ENCODE measurements at regions not wholly inside any gene's neighbourhood (a gene's known extent, or its start where the extent isn't known, plus 50 kb on each side); places are given as distances from the start of the nearest gene placed in this dataset.
"Not testable (repeated sequence)": the region's sequence is repeated elsewhere in the genome, so short reads cannot be mapped to it uniquely, and the experiment has no call there.

DNA sequence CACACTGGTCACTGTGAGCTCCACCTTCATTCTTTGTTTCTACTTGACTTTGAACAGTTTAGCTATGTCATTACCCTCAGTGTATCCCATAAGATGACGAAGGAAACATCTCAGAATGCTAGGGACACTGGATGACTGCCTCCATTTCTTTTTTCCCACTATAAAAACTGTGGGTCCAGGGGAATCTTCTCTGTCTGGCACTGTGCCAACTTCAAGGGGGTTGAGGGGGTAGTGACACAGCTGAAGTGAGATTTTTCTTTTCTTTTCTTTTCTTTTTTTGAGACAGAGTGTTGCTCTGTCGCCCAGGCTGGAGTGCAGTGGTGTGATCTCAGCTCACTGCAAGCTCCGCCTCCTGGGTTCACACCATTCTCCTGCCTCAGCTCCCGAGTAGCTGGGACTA, 302.6 kb upstream of the TARS1 start:
- WGBS (ENCODE audit: insufficient coverage), result 67% methylated on average over 2 of the region's 4 CpGs
- H3K4me3 ChIP-seq (ENCODE audit: control insufficient read depth in 1 of 2, extremely low read depth in 1 of 2, low read length in 1 of 2); H3K36me3 Mint-ChIP-seq; DNase-seq; H3K4me1 ChIP-seq (ENCODE audit: control insufficient read depth in 1 of 2, extremely low read depth in 1 of 2, insufficient read depth in 2 of 2, low read length in 2 of 2); H3K36me3 ChIP-seq (ENCODE audit: control insufficient read depth in 2 of 2, extremely low read depth in 1 of 2, insufficient read depth in 1 of 2, low read length in 1 of 2); CTCF ChIA-PET; H3K27me3 Mint-ChIP-seq; H3K27ac ChIP-seq (ENCODE audit: low read length); H3K9me3 ChIP-seq; H3K27ac Mint-ChIP-seq; POLR2A ChIA-PET; H3K4me3 Mint-ChIP-seq; ATAC-seq (replicated peaks in 1 of 4); H3K27me3 ChIP-seq (replicated peaks in 1 of 2; ENCODE audit: control insufficient read depth in 2 of 2, extremely low read depth in 1 of 2, insufficient read depth in 2 of 2, low read length in 1 of 2); H3K4me1 Mint-ChIP-seq: not testable (repeated sequence)
- peaks cover 22 to 34% (median 24%) of the 10 kb centered on the region in 3 donors for H3K9me3 Mint-ChIP-seq

DNA sequence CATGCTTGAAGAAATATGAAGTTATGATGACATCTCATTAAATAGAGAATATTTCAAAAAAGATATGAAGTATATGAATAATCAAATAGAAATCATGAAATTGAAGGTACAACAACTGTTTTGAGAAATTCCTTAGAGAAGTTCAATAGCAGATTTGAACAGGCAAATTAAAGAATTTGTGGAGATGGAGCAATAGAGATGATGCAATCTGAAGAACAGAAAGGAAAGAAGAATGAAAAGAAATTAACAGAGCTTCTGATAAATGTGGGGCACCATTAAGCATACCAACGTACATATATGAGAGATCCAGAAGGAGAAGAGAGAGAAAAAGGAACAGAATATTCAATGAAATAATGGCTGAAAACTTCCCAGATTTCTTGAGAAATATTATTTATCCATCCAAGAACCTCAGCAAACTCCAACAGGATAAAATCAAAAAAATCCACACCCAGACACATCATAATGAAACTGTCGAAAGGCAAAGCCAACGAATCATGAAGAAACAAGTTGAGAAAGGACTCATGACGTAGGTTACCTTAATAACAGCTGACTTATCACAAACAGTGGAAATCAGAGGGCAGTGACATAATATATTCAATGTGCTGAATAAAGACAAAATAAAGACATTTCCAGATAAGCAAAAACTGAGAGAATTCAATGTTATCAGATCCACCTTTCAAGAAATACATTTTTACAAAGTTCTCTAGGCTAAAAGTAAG, 297.2 kb upstream of the TARS1 start:
- H3K4me1 ChIP-seq (ENCODE audit: control insufficient read depth in 1 of 2, extremely low read depth in 1 of 2, insufficient read depth in 2 of 2, low read length in 2 of 2), result no peaks in the 10 kb centered on the region
- ATAC-seq (replicated peaks in 1 of 4) (no peak), DNase-seq (no peak)
- Mint-ChIP-seq H3K4me1 (no peaks in the 10 kb centered on the region), H3K27ac (no peak overlapping the region), H3K36me3 (no peaks in the 10 kb centered on the region), H3K4me3 (no peak overlapping the region), H3K27me3 (no peaks in the 10 kb centered on the region), H3K9me3 (peaks cover 6 to 11% (median 7%) of the 10 kb centered on the region in 3 donors)
- no peaks in the 10 kb centered on the region for H3K36me3 ChIP-seq (ENCODE audit: control insufficient read depth in 2 of 2, extremely low read depth in 1 of 2, insufficient read depth in 1 of 2, low read length in 1 of 2)
- H3K27ac ChIP-seq (ENCODE audit: low read length), result no peak overlapping the region
- ChIA-PET CTCF (no interaction called here), POLR2A (no interaction called here)
- 82% methylated on average over 2 of the region's 4 CpGs for WGBS (ENCODE audit: insufficient coverage)
- H3K4me3 ChIP-seq (ENCODE audit: control insufficient read depth in 1 of 2, extremely low read depth in 1 of 2, low read length in 1 of 2), result no peak overlapping the region
- H3K9me3 ChIP-seq, result no peaks in the 10 kb centered on the region
- H3K27me3 ChIP-seq (replicated peaks in 1 of 2; ENCODE audit: control insufficient read depth in 2 of 2, extremely low read depth in 1 of 2, insufficient read depth in 2 of 2, low read length in 1 of 2), result no peaks in the 10 kb centered on the region

DNA sequence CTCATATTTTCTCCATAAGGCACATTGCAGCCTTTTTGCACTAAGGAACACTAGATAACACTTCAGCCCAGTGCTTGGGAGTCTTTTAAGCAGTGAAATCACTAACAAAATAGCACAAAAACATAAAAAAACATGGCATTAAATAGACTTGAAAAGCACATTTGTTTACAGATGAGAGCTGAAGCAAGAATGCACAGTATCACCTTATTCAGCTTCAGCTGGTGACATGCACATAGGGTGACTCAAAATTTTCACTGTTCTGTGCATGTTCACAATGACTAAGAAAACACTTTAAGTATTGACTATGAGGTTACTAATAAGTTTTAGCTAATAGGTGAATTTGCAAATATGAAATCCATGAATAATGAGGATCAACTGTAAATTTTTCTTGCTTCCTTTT, 293.9 kb upstream of the TARS1 start:
- Mint-ChIP-seq H3K9me3 (peaks cover 0 to 10% (median 7%) of the 10 kb centered on the region in 3 donors), H3K4me3 (no peak overlapping the region), H3K27me3 (no peaks in the 10 kb centered on the region), H3K4me1 (no peaks in the 10 kb centered on the region), H3K36me3 (no peaks in the 10 kb centered on the region), H3K27ac (no peak overlapping the region)
- ATAC-seq (replicated peaks in 1 of 4), result no peak
- ChIA-PET CTCF (no interaction called here), POLR2A (no interaction called here)
- H3K9me3 ChIP-seq, result no peaks in the 10 kb centered on the region
- H3K27ac ChIP-seq (ENCODE audit: low read length), result no peak overlapping the region
- H3K4me3 ChIP-seq (ENCODE audit: control insufficient read depth in 1 of 2, extremely low read depth in 1 of 2, low read length in 1 of 2), result no peak overlapping the region
- no peaks in the 10 kb centered on the region for H3K4me1 ChIP-seq (ENCODE audit: control insufficient read depth in 1 of 2, extremely low read depth in 1 of 2, insufficient read depth in 2 of 2, low read length in 2 of 2)
- no peaks in the 10 kb centered on the region for H3K36me3 ChIP-seq (ENCODE audit: control insufficient read depth in 2 of 2, extremely low read depth in 1 of 2, insufficient read depth in 1 of 2, low read length in 1 of 2)
- no peaks in the 10 kb centered on the region for H3K27me3 ChIP-seq (replicated peaks in 1 of 2; ENCODE audit: control insufficient read depth in 2 of 2, extremely low read depth in 1 of 2, insufficient read depth in 2 of 2, low read length in 1 of 2)
- DNase-seq, result no peak

DNA sequence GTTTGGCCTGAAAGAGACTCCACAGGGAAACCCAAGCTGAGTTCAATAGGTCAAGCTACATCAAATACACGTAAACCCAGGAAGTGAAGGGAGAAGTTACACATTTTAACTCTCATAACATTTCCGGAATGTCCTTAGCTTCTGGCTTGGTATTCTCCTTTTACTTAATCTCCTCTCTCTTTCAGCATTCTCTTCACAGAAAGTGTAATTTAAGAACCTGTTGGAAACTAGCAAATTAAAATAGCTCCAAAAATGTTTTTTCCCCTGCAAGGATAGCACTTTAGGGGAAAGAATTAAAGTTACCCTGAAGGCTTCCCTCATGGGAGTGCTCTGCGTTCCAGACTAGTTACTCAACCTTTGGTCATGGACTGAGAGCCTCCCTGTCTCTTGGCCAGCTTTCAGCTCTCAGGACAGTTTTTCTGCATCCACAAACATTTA, 292.7 kb upstream of the TARS1 start:
- ChIA-PET CTCF (no interaction called here), POLR2A (no interaction called here)
- Histone ChIP-seq H3K27ac (ENCODE audit: low read length) (no peak overlapping the region), H3K4me1 (ENCODE audit: control insufficient read depth in 1 of 2, extremely low read depth in 1 of 2, insufficient read depth in 2 of 2, low read length in 2 of 2) (no peaks in the 10 kb centered on the region), H3K27me3 (replicated peaks in 1 of 2; ENCODE audit: control insufficient read depth in 2 of 2, extremely low read depth in 1 of 2, insufficient read depth in 2 of 2, low read length in 1 of 2) (no peaks in the 10 kb centered on the region), H3K4me3 (ENCODE audit: control insufficient read depth in 1 of 2, extremely low read depth in 1 of 2, low read length in 1 of 2) (no peak overlapping the region), H3K9me3 (no peaks in the 10 kb centered on the region), H3K36me3 (ENCODE audit: control insufficient read depth in 2 of 2, extremely low read depth in 1 of 2, insufficient read depth in 1 of 2, low read length in 1 of 2) (no peaks in the 10 kb centered on the region)
- H3K4me3 Mint-ChIP-seq, result no peak overlapping the region
- DNase-seq (no peak), ATAC-seq (replicated peaks in 1 of 4) (no peak)
- H3K36me3 Mint-ChIP-seq, result no peaks in the 10 kb centered on the region
- WGBS (ENCODE audit: insufficient coverage), result 100% methylated on average over 1 of the region's 3 CpGs
- H3K27me3 Mint-ChIP-seq, result no peaks in the 10 kb centered on the region
- H3K4me1 Mint-ChIP-seq, result no peaks in the 10 kb centered on the region
- H3K9me3 Mint-ChIP-seq, result peaks cover 0 to 10% (median 5%) of the 10 kb centered on the region in 3 donors
- no peak overlapping the region for H3K27ac Mint-ChIP-seq

DNA sequence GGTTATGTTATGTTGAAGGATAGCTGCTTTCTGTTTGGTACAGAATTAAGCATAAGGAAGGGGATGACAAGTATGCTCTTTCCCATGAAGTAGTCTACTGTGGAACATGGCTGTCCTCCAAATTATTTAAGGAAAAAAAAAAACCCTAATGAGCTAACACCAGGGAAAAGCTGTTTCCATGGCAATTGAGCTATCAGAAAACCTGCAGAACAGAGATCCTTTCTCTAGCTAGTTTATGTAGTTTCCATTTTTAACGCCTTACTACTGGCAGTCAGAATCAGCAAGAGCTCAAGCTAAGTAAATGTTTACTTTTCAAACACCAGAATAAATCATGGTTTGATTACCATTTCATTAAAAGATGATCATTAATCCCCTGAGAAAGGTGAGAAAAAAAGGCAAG, 287.4 kb upstream of the TARS1 start:
- no CpG with 5 or more reads among the region's 1 CpG for WGBS (ENCODE audit: insufficient coverage)
- H3K4me3 ChIP-seq (ENCODE audit: control insufficient read depth in 1 of 2, extremely low read depth in 1 of 2, low read length in 1 of 2), result no peak overlapping the region
- POLR2A ChIA-PET, result no interaction called here

DNA sequence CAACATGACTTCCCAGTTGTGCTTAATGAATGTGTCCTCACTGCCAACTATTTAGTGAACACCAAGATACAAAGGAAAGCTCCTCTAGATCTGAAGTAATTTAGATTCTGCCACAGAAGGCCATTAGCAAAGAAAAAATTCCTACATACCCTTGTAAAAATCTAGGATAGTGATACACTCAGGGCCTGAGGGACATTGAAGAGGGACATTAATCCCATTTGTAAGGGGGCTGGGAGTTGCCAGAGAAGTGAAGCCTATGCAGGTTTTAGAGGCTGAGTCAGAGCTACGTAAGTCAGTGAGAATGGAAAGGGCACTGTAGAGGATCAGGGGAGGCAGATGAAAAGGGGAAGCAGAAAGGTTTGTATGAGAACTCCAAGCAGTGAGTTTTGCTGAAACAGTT, 286.9 kb upstream of the TARS1 start:
- DNase-seq (no peak), ATAC-seq (replicated peaks in 1 of 4) (no peak)
- no peaks in the 10 kb centered on the region for H3K36me3 Mint-ChIP-seq
- no peak overlapping the region for H3K27ac Mint-ChIP-seq
- H3K4me3 Mint-ChIP-seq, result no peak overlapping the region
- no peak overlapping the region for H3K27ac ChIP-seq (ENCODE audit: low read length)
- no peaks in the 10 kb centered on the region for H3K27me3 Mint-ChIP-seq
- 40% methylated on average over 1 of the region's 1 CpG for WGBS (ENCODE audit: insufficient coverage)
- H3K27me3 ChIP-seq (replicated peaks in 1 of 2; ENCODE audit: control insufficient read depth in 2 of 2, extremely low read depth in 1 of 2, insufficient read depth in 2 of 2, low read length in 1 of 2), result no peaks in the 10 kb centered on the region
- no peaks in the 10 kb centered on the region for H3K9me3 ChIP-seq
- ChIA-PET CTCF (interaction anchor here in 1 of 2 donors (0.7 kb wide), 2 partner anchors 17 to 80 kb away, joined by 4 read pairs; no protein-coding TSS in a partner anchor), POLR2A (no interaction called here)
- no peaks in the 10 kb centered on the region for H3K36me3 ChIP-seq (ENCODE audit: control insufficient read depth in 2 of 2, extremely low read depth in 1 of 2, insufficient read depth in 1 of 2, low read length in 1 of 2)
- peaks cover 0 to 16% (median 6%) of the 10 kb centered on the region in 3 donors for H3K9me3 Mint-ChIP-seq
- peaks cover 0 to 4% of the 10 kb centered on the region in 2 experiments for H3K4me1 ChIP-seq (ENCODE audit: control insufficient read depth in 1 of 2, extremely low read depth in 1 of 2, insufficient read depth in 2 of 2, low read length in 2 of 2)
- H3K4me1 Mint-ChIP-seq, result peaks cover 0 to 3% (median 0%) of the 10 kb centered on the region in 3 donors
- no peak overlapping the region for H3K4me3 ChIP-seq (ENCODE audit: control insufficient read depth in 1 of 2, extremely low read depth in 1 of 2, low read length in 1 of 2)

More for the DNA sequence above, 287.4 kb upstream of the TARS1 start:
- H3K9me3 Mint-ChIP-seq, result peaks cover 0 to 16% (median 10%) of the 10 kb centered on the region in 3 donors
- H3K27ac Mint-ChIP-seq, result no peak overlapping the region
- no peaks in the 10 kb centered on the region for H3K27me3 Mint-ChIP-seq
- H3K4me3 Mint-ChIP-seq, result no peak overlapping the region
- Histone ChIP-seq H3K36me3 (ENCODE audit: control insufficient read depth in 2 of 2, extremely low read depth in 1 of 2, insufficient read depth in 1 of 2, low read length in 1 of 2) (no peaks in the 10 kb centered on the region), H3K27ac (ENCODE audit: low read length) (no peak overlapping the region), H3K9me3 (no peaks in the 10 kb centered on the region), H3K4me1 (ENCODE audit: control insufficient read depth in 1 of 2, extremely low read depth in 1 of 2, insufficient read depth in 2 of 2, low read length in 2 of 2) (peaks cover 0 to 2% of the 10 kb centered on the region in 2 experiments), H3K27me3 (replicated peaks in 1 of 2; ENCODE audit: control insufficient read depth in 2 of 2, extremely low read depth in 1 of 2, insufficient read depth in 2 of 2, low read length in 1 of 2) (no peaks in the 10 kb centered on the region)
- ATAC-seq (replicated peaks in 1 of 4) (no peak), DNase-seq (no peak)
- CTCF ChIA-PET, result interaction anchor here in 1 of 2 donors (0.7 kb wide), 2 partner anchors 16 to 80 kb away, joined by 4 read pairs; no protein-coding TSS in a partner anchor
- peaks cover 0 to 3% (median 0%) of the 10 kb centered on the region in 3 donors for H3K4me1 Mint-ChIP-seq
- no peaks in the 10 kb centered on the region for H3K36me3 Mint-ChIP-seq

All from T-cell (primary cell).